ENCODE measurements at regions not wholly inside any gene's neighbourhood (a gene's known extent, or its start where the extent isn't known, plus 50 kb on each side); places are given as distances from the start of the nearest gene placed in this dataset.

DNA sequence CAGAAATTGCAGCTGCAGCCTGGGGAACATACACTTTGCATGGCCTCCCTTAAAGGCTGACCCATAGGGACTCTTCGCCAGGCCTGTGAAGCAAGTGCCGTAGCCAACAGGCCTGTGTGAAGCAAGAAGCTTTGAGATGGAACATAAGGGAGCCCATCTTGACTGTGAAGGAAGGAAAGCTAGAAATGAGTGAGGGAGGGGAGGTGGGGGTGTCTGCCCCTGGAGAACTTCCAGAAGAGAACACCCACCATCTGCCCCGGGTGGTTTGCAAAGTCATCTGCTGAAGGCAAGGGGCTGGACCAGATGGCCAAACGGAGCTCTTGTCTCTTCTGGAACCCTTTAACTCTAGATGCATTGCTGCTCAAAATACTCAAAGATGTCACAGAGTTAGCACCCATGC is 103.3 kb upstream of the GRIK3 start:
- in situ Hi-C loops (cut with HindIII; ENCODE audit: low pct_unique_long_range_greater_than_20kb, low sequenced_read_pairs), result no loop called here
- H3K4me1 ChIP-seq (ENCODE audit: control insufficient read depth, insufficient read depth, low read length), result no peaks in the 10 kb centered on the region
- TF ChIP-seq TCF7L2 (IDR thresholded peaks at IDR 0.05; ENCODE audit: low read depth, low read length) (no peak), SIN3A (IDR thresholded peaks at IDR 0.05; ENCODE audit: borderline replicate concordance, insufficient read depth, low read depth, low read length) (no peak), POLR2AphosphoS5 (IDR thresholded peaks at IDR 0.05; ENCODE audit: low read depth, low read length) (no peak)
- TF ChIP-seq, protein P1, sequence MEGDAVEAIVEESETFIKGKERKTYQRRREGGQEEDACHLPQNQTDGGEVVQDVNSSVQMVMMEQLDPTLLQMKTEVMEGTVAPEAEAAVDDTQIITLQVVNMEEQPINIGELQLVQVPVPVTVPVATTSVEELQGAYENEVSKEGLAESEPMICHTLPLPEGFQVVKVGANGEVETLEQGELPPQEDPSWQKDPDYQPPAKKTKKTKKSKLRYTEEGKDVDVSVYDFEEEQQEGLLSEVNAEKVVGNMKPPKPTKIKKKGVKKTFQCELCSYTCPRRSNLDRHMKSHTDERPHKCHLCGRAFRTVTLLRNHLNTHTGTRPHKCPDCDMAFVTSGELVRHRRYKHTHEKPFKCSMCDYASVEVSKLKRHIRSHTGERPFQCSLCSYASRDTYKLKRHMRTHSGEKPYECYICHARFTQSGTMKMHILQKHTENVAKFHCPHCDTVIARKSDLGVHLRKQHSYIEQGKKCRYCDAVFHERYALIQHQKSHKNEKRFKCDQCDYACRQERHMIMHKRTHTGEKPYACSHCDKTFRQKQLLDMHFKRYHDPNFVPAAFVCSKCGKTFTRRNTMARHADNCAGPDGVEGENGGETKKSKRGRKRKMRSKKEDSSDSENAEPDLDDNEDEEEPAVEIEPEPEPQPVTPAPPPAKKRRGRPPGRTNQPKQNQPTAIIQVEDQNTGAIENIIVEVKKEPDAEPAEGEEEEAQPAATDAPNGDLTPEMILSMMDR (IDR thresholded peaks at IDR 0.05), result no peak
- TF ChIP-seq, protein P2, sequence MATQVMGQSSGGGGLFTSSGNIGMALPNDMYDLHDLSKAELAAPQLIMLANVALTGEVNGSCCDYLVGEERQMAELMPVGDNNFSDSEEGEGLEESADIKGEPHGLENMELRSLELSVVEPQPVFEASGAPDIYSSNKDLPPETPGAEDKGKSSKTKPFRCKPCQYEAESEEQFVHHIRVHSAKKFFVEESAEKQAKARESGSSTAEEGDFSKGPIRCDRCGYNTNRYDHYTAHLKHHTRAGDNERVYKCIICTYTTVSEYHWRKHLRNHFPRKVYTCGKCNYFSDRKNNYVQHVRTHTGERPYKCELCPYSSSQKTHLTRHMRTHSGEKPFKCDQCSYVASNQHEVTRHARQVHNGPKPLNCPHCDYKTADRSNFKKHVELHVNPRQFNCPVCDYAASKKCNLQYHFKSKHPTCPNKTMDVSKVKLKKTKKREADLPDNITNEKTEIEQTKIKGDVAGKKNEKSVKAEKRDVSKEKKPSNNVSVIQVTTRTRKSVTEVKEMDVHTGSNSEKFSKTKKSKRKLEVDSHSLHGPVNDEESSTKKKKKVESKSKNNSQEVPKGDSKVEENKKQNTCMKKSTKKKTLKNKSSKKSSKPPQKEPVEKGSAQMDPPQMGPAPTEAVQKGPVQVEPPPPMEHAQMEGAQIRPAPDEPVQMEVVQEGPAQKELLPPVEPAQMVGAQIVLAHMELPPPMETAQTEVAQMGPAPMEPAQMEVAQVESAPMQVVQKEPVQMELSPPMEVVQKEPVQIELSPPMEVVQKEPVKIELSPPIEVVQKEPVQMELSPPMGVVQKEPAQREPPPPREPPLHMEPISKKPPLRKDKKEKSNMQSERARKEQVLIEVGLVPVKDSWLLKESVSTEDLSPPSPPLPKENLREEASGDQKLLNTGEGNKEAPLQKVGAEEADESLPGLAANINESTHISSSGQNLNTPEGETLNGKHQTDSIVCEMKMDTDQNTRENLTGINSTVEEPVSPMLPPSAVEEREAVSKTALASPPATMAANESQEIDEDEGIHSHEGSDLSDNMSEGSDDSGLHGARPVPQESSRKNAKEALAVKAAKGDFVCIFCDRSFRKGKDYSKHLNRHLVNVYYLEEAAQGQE (IDR thresholded peaks at IDR 0.05; ENCODE audit: insufficient read depth in 1 of 2, low read depth in 2 of 2, low read length in 1 of 2), result no peak
- ChIA-PET POLR2A (no interaction called here), CTCF (no interaction called here)
- BruUV-seq (replicated peaks), result no TSS peak
- no peak overlapping the region for H3K4me3 ChIP-seq (ENCODE audit: low read depth in 2 of 2, low read length in 2 of 2)
- H3K27me3 ChIP-seq (ENCODE audit: control insufficient read depth, insufficient read depth, low read length), result peaks cover 3% of the 10 kb centered on the region
- no peak for ATAC-seq
- no peaks in the 10 kb centered on the region for H3K36me3 ChIP-seq (ENCODE audit: control insufficient read depth, insufficient read depth, low read length)
- no peaks in the 10 kb centered on the region for H3K9me3 ChIP-seq (ENCODE audit: control insufficient read depth, insufficient read depth, low read depth, low read length)
- intact Hi-C loops (cut with micrococcal nuclease; ENCODE audit: unreplicated experiment), result no loop called here
- no peak for DNase-seq (ENCODE audit: low read depth, low spot score)
- no peak overlapping the region for H3K27ac ChIP-seq (ENCODE audit: low read length)

DNA sequence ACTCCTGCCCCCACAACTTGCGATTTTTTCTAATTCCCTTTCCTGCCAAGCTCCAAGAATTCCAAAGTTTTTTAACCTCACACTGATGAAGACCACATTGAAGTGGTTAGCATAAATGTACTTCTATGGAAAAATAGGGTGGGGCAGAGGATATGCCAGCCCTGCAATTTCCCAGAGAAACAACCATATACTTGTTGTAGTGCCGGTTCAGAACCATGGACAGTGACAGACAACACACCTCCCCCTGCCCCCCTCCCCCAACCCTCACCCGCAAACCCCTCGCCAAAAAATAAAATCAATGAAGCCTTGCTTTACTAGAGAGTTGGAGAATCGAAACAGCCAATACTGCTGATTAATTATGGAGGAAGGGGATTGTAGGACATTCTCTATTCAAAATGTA is 109.5 kb upstream of the GRIK3 start:
- DNase-seq (ENCODE audit: low read depth, low spot score) (no peak), ATAC-seq (no peak)
- H3K4me1 ChIP-seq (ENCODE audit: control insufficient read depth, insufficient read depth, low read length), result no peaks in the 10 kb centered on the region
- no peaks in the 10 kb centered on the region for H3K36me3 ChIP-seq (ENCODE audit: control insufficient read depth, insufficient read depth, low read length)
- H3K27me3 ChIP-seq (ENCODE audit: control insufficient read depth, insufficient read depth, low read length), result peaks cover 5% of the 10 kb centered on the region
- ChIA-PET CTCF (no interaction called here), POLR2A (no interaction called here)
- intact Hi-C loops (cut with micrococcal nuclease; ENCODE audit: unreplicated experiment), result no loop called here
- in situ Hi-C loops (cut with HindIII; ENCODE audit: low pct_unique_long_range_greater_than_20kb, low sequenced_read_pairs), result no loop called here
- H3K27ac ChIP-seq (ENCODE audit: low read length), result no peak overlapping the region
- H3K9me3 ChIP-seq (ENCODE audit: control insufficient read depth, insufficient read depth, low read depth, low read length), result no peaks in the 10 kb centered on the region
- no peak for TF ChIP-seq POLR2AphosphoS5 (IDR thresholded peaks at IDR 0.05; ENCODE audit: low read depth, low read length)
- TF ChIP-seq, protein P2 (IDR thresholded peaks at IDR 0.05; ENCODE audit: insufficient read depth in 1 of 2, low read depth in 2 of 2, low read length in 1 of 2), result peak; percentile 55 to 77; a peak in 3 of 4 replicates
- TF ChIP-seq SIN3A (IDR thresholded peaks at IDR 0.05; ENCODE audit: borderline replicate concordance, insufficient read depth, low read depth, low read length), result no peak
- BruUV-seq (replicated peaks), result no TSS peak
- no peak overlapping the region for H3K4me3 ChIP-seq (ENCODE audit: low read depth in 2 of 2, low read length in 2 of 2)
